Suprapubic skin (tissue), 4 donors: ENCODE measurements at regions not wholly inside any gene's neighbourhood (a gene's known extent, or its start where the extent isn't known, plus 50 kb on each side); places are given as distances from the start of the nearest gene placed in this dataset.

Experiments
- DNase-seq, 2 donors: peaks; one replicate each; pipeline ENCODE4 v3.0.0-alpha.2; 2019; ENCODE audit warnings: low spot score in 2 of 2
- H3K27ac ChIP-seq: fragments of 200-600 bp; sonication (generic); one replicate; pipeline ENCODE4 v1.5.1; 2019
- H3K27me3 ChIP-seq: fragments of 200-600 bp; sonication (generic); one replicate; pipeline ENCODE4 v1.5.1; 2019
- H3K36me3 ChIP-seq: fragments of 200-600 bp; sonication (generic); one replicate; pipeline ENCODE4 v1.5.1; 2019
- H3K4me1 ChIP-seq: fragments of 200-600 bp; sonication (generic); one replicate; pipeline ENCODE4 v1.5.1; 2019
- H3K4me3 ChIP-seq: fragments of 200-600 bp; sonication (generic); one replicate; pipeline ENCODE4 v1.5.1; 2019; ENCODE audit warnings: mild to moderate bottlenecking
- H3K9me3 ChIP-seq: fragments of 200-600 bp; sonication (generic); one replicate; pipeline ENCODE4 v1.5.1; 2019
- CTCF ChIP-seq, 2 donors: fragments of 200-600 bp in 1 of 2; fragments of 450-650 bp in 1 of 2; sonication (generic) in 1 of 2; IDR thresholded peaks; one replicate each; pipeline ENCODE4 v1.5.1; 2016 to 2019; ENCODE audit warnings: antibody characterized with exemption in 2 of 2, mild to moderate bottlenecking in 1 of 2, moderate library complexity in 1 of 2
- EP300 ChIP-seq: sonication (generic); formaldehyde crosslinking; IDR thresholded peaks from one replicate; pipeline ENCODE4 v1.6.1; 2017; ENCODE audit warnings: antibody characterized with exemption
- POLR2A ChIP-seq, 2 donors: fragments of 450-650 bp; IDR thresholded peaks; one replicate each; pipeline ENCODE4 v1.6.1; 2017; ENCODE audit warnings: antibody characterized with exemption in 2 of 2, mild to moderate bottlenecking in 2 of 2, moderate library complexity in 2 of 2
- POLR2AphosphoS5 ChIP-seq, 3 donors: sonication (generic); formaldehyde crosslinking; IDR thresholded peaks; one replicate each; pipeline ENCODE4 v1.6.1; 2017; ENCODE audit warnings: antibody characterized with exemption in 3 of 3
- WGBS: methylation state at CpG from one replicate; pipeline ENCODE4 v1.1.5; 2018; 5-methylcytosine and 5-hydroxymethylcytosine counted together

DNA sequence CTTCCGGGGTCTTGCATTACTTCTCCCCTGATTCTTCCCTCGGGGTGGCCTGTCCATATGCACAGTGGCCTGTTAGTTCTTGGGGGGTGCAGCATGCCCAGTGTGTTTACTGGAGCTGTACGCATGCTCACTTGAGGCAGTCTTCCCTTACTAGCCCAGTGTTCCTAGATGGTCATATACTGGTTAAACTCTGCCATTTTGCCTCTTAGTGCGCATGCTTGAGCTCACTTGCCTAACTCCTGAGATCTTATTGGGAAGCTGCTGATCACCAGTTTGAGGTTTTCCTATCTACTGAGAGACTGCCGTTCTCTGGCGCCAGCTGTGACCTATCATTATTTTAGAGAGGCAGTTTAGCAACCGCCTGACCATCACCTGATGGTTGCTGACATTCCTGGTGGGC is 571.2 kb downstream of the ADCYAP1 start:
- no peak for DNase-seq
- 89% methylated on average over 7 of the region's 7 CpGs for WGBS
- H3K27ac ChIP-seq: no peak overlapping the region
- TF ChIP-seq POLR2A (IDR thresholded peaks at IDR 0.05) (no peak), POLR2AphosphoS5 (IDR thresholded peaks at IDR 0.05) (no peak), CTCF (IDR thresholded peaks at IDR 0.05) (no peak), EP300 (no peak)
- no peaks in the 10 kb centered on the region for H3K4me1 ChIP-seq
- H3K4me3 ChIP-seq: no peak overlapping the region
- no peaks in the 10 kb centered on the region for H3K27me3 ChIP-seq
- H3K9me3 ChIP-seq: no peaks in the 10 kb centered on the region
- H3K36me3 ChIP-seq: no peaks in the 10 kb centered on the region

DNA sequence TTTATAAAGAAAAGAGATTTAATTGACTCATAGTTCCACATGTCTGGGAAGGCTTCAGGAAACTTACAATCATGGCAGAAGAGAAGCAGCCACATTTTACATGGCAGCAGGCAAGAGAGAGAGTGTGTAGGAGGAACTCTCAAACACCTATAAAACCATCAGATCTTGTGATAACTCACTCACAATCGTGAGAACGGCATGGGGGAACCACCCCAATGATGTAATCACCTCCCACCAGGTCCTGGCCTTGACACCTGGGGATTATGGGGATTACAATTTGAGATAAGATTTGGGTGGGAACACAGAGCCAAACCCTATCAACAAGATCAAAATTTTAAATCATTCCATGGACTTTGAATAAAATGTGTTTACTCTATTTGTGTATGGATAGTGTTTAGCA is 575.6 kb downstream of the ADCYAP1 start:
- H3K27ac ChIP-seq: no peak overlapping the region
- no peak overlapping the region for H3K4me3 ChIP-seq
- H3K27me3 ChIP-seq: no peaks in the 10 kb centered on the region
- no peaks in the 10 kb centered on the region for H3K9me3 ChIP-seq
- 26% methylated on average over 2 of the region's 2 CpGs for WGBS
- H3K36me3 ChIP-seq: no peaks in the 10 kb centered on the region
- TF ChIP-seq CTCF (IDR thresholded peaks at IDR 0.05): no peak
- no peak for TF ChIP-seq POLR2A (IDR thresholded peaks at IDR 0.05)
- TF ChIP-seq POLR2AphosphoS5 (IDR thresholded peaks at IDR 0.05): no peak
- TF ChIP-seq EP300: no peak
- no peaks in the 10 kb centered on the region for H3K4me1 ChIP-seq
- DNase-seq: no peak

- DNase-seq: no peak
- TF ChIP-seq POLR2AphosphoS5 (IDR thresholded peaks at IDR 0.05) (no peak), EP300 (no peak), CTCF (IDR thresholded peaks at IDR 0.05) (no peak), POLR2A (IDR thresholded peaks at IDR 0.05) (no peak)
- no peak overlapping the region for H3K4me3 ChIP-seq
- H3K4me1 ChIP-seq: no peaks in the 10 kb centered on the region
- H3K27me3 ChIP-seq: no peaks in the 10 kb centered on the region
- H3K9me3 ChIP-seq: no peaks in the 10 kb centered on the region
- WGBS: 63% methylated on average over 1 of the region's 1 CpG
- H3K27ac ChIP-seq: no peak overlapping the region
- no peaks in the 10 kb centered on the region for H3K36me3 ChIP-seq
Measured at GRCh38 chr18:1481577-1481976, 576.9 kb downstream of the ADCYAP1 start.

DNA sequence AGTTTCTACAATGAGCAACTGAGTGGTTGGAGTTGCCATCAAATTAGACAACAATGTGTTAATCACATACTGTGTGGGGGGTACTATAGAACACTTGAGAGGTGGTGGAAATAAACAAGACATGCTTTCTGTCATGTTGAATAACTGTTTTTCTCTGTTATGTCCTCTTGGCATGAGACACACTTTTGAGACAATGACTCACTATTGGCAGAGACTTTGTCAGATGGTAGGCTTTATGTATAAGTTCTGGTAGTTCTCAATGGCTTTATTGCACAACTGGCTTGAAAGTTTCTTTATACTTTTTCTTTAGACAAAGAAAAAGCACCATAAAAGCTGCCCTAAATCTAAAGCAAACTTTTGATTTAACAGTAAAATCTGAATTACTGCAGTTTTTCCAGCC is 578.7 kb downstream of the ADCYAP1 start:
- H3K4me1 ChIP-seq: no peaks in the 10 kb centered on the region
- TF ChIP-seq CTCF (IDR thresholded peaks at IDR 0.05): no peak
- no peak for DNase-seq
- H3K27me3 ChIP-seq: no peaks in the 10 kb centered on the region
- H3K9me3 ChIP-seq: no peaks in the 10 kb centered on the region
- no peak overlapping the region for H3K27ac ChIP-seq
- H3K4me3 ChIP-seq: no peak overlapping the region
- no peaks in the 10 kb centered on the region for H3K36me3 ChIP-seq

DNA sequence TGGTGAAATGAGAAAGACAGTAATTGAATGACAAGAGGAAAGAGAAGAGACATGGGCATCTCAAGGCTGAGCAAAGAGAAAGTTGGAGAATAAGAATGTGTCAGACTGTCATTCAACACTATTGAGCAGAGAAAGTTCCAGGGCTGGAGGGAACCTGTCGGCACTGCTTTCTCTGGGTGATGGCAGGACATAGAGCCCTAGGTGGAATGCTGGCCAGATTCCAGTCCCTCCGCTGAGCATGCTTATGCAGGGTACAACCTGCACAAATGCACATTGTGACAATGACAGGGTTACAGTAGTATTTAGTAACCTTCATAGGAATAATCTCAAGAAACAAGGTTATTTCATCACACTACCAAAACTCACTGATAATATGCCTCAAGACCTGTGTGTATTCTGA is 582.8 kb downstream of the ADCYAP1 start:
- 69% methylated on average over 2 of the region's 2 CpGs for WGBS
- no peak overlapping the region for H3K27ac ChIP-seq

More for the DNA sequence above, 582.8 kb downstream of the ADCYAP1 start:
- Histone ChIP-seq H3K36me3 (no peaks in the 10 kb centered on the region), H3K4me1 (no peaks in the 10 kb centered on the region), H3K4me3 (no peak overlapping the region), H3K27me3 (no peaks in the 10 kb centered on the region), H3K9me3 (no peaks in the 10 kb centered on the region)
- no peak for TF ChIP-seq EP300
- TF ChIP-seq POLR2AphosphoS5 (IDR thresholded peaks at IDR 0.05): no peak
- TF ChIP-seq CTCF (IDR thresholded peaks at IDR 0.05): no peak
- TF ChIP-seq POLR2A (IDR thresholded peaks at IDR 0.05): no peak
- DNase-seq: no peak
